ENCODE measurements at regions not wholly inside any gene's neighbourhood (a gene's known extent, or its start where the extent isn't known, plus 50 kb on each side); places are given as distances from the start of the nearest gene placed in this dataset.

GRCh38 chr7:91396-92175 is 100.8 kb upstream of the FAM20C start:
- TF ChIP-seq POLR2A (IDR thresholded peaks at IDR 0.05; ENCODE audit: low read length) (no peak), GATA1 (IDR thresholded peaks at IDR 0.05; ENCODE audit: low read depth, low read length) (no peak)
